H1 (cell line): ENCODE measurements at regions not wholly inside any gene's neighbourhood (a gene's known extent, or its start where the extent isn't known, plus 50 kb on each side); places are given as distances from the start of the nearest gene placed in this dataset.

Experiments
- CTCF ChIA-PET: fragments of 300-600 bp; sonication (Branson Sonifier 250); formaldehyde crosslinking; loops from one replicate; lab custom pipeline; 2021; ENCODE audit not compliant: partially characterized antibody; lab: Charles Lee
- POLR2A ChIA-PET: fragments of 300-600 bp; sonication (Branson Sonifier 250); formaldehyde crosslinking; loops from one replicate; lab custom pipeline; 2021; ENCODE audit warnings: inconsistent platforms; ENCODE audit not compliant: partially characterized antibody; lab: Charles Lee
- DNase-seq, 2 experiments: peaks; one replicate each; pipeline versions ENCODE4 v3.0.0 to v3.0.0-alpha.2; 2010 to 2022; ENCODE audit warnings: low spot score in 2 of 2, low read depth in 1 of 2, mixed read lengths in 1 of 2
- FAIRE-seq: peaks from 2 replicates; lab custom pipeline; 2011; peaks lifted over from hg19 to GRCh38; lab: Jason Lieb, UNC
- H2AFZ ChIP-seq: 2 replicates; pipeline ENCODE4 v1.8.1; 2012; ENCODE audit warnings: low read length, inconsistent platforms
- H2AK5ac ChIP-seq: 2 replicates; pipeline ENCODE4 v1.6.1; 2013; ENCODE audit warnings: low read depth, low read length
- H2BK120ac ChIP-seq: replicated peaks from 2 replicates; pipeline ENCODE3; 2013; ENCODE audit warnings: low read depth, low read length, inconsistent platforms
- H2BK12ac ChIP-seq: 2 replicates; pipeline ENCODE4 v1.6.1; 2013; ENCODE audit warnings: low read depth, low read length
- H2BK15ac ChIP-seq: 2 replicates; pipeline ENCODE4 v1.6.1; 2013; ENCODE audit warnings: low read length
- H2BK20ac ChIP-seq: 2 replicates; pipeline ENCODE4 v1.6.1; 2013; ENCODE audit warnings: low read length
- H2BK5ac ChIP-seq: 2 replicates; pipeline ENCODE4 v1.6.1; 2013; ENCODE audit warnings: low read depth, low read length
- H3K14ac ChIP-seq: 2 replicates; pipeline ENCODE4 v1.6.1; 2013; ENCODE audit warnings: inconsistent platforms; ENCODE audit not compliant: insufficient read length
- H3K18ac ChIP-seq: 2 replicates; pipeline ENCODE4 v1.6.1; 2013; ENCODE audit warnings: low read length; ENCODE audit errors: extremely low read depth
- H3K23ac ChIP-seq: 2 replicates; pipeline ENCODE4 v1.6.1; 2013; ENCODE audit warnings: inconsistent platforms; ENCODE audit not compliant: insufficient read length
- H3K23me2 ChIP-seq: 2 replicates; pipeline ENCODE4 v1.6.1; 2013; ENCODE audit warnings: low read depth, low read length
- H3K27ac ChIP-seq: 2 replicates; pipeline ENCODE4 v1.6.1; 2011; ENCODE audit warnings: low read depth, low read length, inconsistent platforms
- H3K27me3 ChIP-seq, 4 experiments: replicated peaks in 1 of 4; 1 replicate in 1 of 4; 2 replicates in 3 of 4; pipeline versions ENCODE4 v1.6.1 to v1.8.1; 2011 to 2013; ENCODE audit warnings: low read length in 3 of 4, mild to moderate bottlenecking in 3 of 4, inconsistent platforms in 2 of 4, mixed read lengths in 2 of 4, moderate library complexity in 1 of 4; ENCODE audit not compliant: control insufficient read depth in 3 of 4, insufficient read depth in 3 of 4; ENCODE audit errors: extremely low read depth in 1 of 4
- H3K36me3 ChIP-seq, 4 experiments: 2 replicates each; pipeline versions ENCODE4 v1.6.1 to v1.8.1; 2011 to 2013; ENCODE audit warnings: mild to moderate bottlenecking in 4 of 4, low read length in 3 of 4, moderate library complexity in 2 of 4, control low read depth in 1 of 4, inconsistent platforms in 1 of 4; ENCODE audit not compliant: insufficient read depth in 4 of 4, control insufficient read depth in 2 of 4
- H3K4ac ChIP-seq: replicated peaks from 2 replicates; pipeline ENCODE3; 2013; ENCODE audit warnings: low read length, low read depth, mixed read lengths, inconsistent platforms; ENCODE audit not compliant: insufficient read length
- H3K4me1 ChIP-seq, 4 experiments: replicated peaks in 1 of 4; 1 replicate in 1 of 4; 2 replicates in 3 of 4; pipeline versions ENCODE4 v1.6.1 to v1.8.1; 2011 to 2013; ENCODE audit warnings: low read length in 3 of 4, inconsistent platforms in 2 of 4, mixed read lengths in 1 of 4; ENCODE audit not compliant: insufficient read depth in 4 of 4, control insufficient read depth in 3 of 4
- H3K4me2 ChIP-seq, 2 experiments: 2 replicates each; pipeline versions ENCODE4 v1.6.1 to v1.8.1; 2011 to 2013; ENCODE audit warnings: low read depth in 2 of 2, low read length in 2 of 2, control low read depth in 1 of 2, inconsistent platforms in 1 of 2, mild to moderate bottlenecking in 1 of 2; ENCODE audit not compliant: insufficient read depth in 1 of 2
- H3K4me3 ChIP-seq, 4 experiments: fragments of 200-600, 300-600 bp in 1 of 4; sonication (generic), shearing (Covaris generic), sonication (Bioruptor Twin) in 1 of 4; 2 replicates each; pipeline versions ENCODE4 v1.5.1 to v1.8.1; 2011 to 2016; ENCODE audit warnings: low read length in 4 of 4, low read depth in 3 of 4, control low read depth in 2 of 4, inconsistent platforms in 2 of 4, mild to moderate bottlenecking in 2 of 4, mixed read lengths in 1 of 4, moderate library complexity in 1 of 4; ENCODE audit not compliant: insufficient read depth in 2 of 4; ENCODE audit errors: extremely low read depth in 1 of 4
- H3K56ac ChIP-seq: replicated peaks from 2 replicates; pipeline ENCODE3; 2013; ENCODE audit warnings: low read depth, mild to moderate bottlenecking, mixed read lengths, low read length, inconsistent platforms; ENCODE audit not compliant: insufficient read length
- H3K79me1 ChIP-seq: 2 replicates; pipeline ENCODE4 v1.6.1; 2013; ENCODE audit warnings: low read depth, low read length, control low read depth
- H3K79me2 ChIP-seq, 2 experiments: 2 replicates each; pipeline versions ENCODE4 v1.6.1 to v1.8.1; 2012 to 2013; ENCODE audit warnings: low read length in 2 of 2, mild to moderate bottlenecking in 2 of 2, inconsistent platforms in 1 of 2; ENCODE audit not compliant: insufficient read depth in 2 of 2, control insufficient read depth in 1 of 2
- H3K9ac ChIP-seq, 4 experiments: replicated peaks in 1 of 4; 1 replicate in 1 of 4; 2 replicates in 3 of 4; pipeline versions ENCODE4 v1.6.1 to v1.8.1; 2011 to 2013; ENCODE audit warnings: low read depth in 3 of 4, low read length in 3 of 4, control low read depth in 2 of 4, mild to moderate bottlenecking in 2 of 4, moderate library complexity in 2 of 4, inconsistent platforms in 1 of 4; ENCODE audit errors: extremely low read depth in 1 of 4
- H3K9me3 ChIP-seq, 2 experiments: 2 replicates each; pipeline versions ENCODE4 v1.6.1 to v1.8.1; 2012 to 2013; ENCODE audit warnings: mild to moderate bottlenecking in 2 of 2, moderate library complexity in 2 of 2, control low read depth in 1 of 2, inconsistent platforms in 1 of 2, low read depth in 1 of 2, low read length in 1 of 2, mixed read lengths in 1 of 2; ENCODE audit not compliant: insufficient read depth in 2 of 2
- H4K20me1 ChIP-seq, 2 experiments: replicated peaks in 1 of 2; 2 replicates each; pipeline versions ENCODE3 to v1.8.1; 2011 to 2013; ENCODE audit warnings: inconsistent platforms in 2 of 2, low read length in 2 of 2, mild to moderate bottlenecking in 1 of 2; ENCODE audit not compliant: insufficient read depth in 2 of 2, control insufficient read depth in 1 of 2
- H4K5ac ChIP-seq: 2 replicates; pipeline ENCODE4 v1.6.1; 2013; ENCODE audit warnings: low read length, low read depth, mixed read lengths, inconsistent platforms; ENCODE audit not compliant: insufficient read length
- H4K8ac ChIP-seq: 2 replicates; pipeline ENCODE4 v1.8.0; 2013; ENCODE audit warnings: mild to moderate bottlenecking, moderate library complexity, low read length, inconsistent platforms; ENCODE audit not compliant: insufficient read depth; ENCODE audit errors: extremely low read depth
- H4K91ac ChIP-seq: replicated peaks from 2 replicates; pipeline ENCODE3; 2013; ENCODE audit warnings: low read length, mixed read lengths, inconsistent platforms; ENCODE audit not compliant: insufficient read length
- BACH1 ChIP-seq: IDR thresholded peaks from 2 replicates; pipeline ENCODE4 v1.6.1; 2012; ENCODE audit warnings: low read length, improper control_type of control experiment
- WGBS, 2 experiments: shearing (Covaris generic) in 1 of 2; methylation state at CpG; one replicate each; pipeline versions ENCODE4 v1.1.6 to v1.1.7; 2013 to 2015; ENCODE audit warnings: low lambda C conversion rate in 2 of 2, mixed read lengths in 2 of 2, inconsistent platforms in 1 of 2, low coverage in 1 of 2, missing lambda C conversion rate in 1 of 2; ENCODE audit not compliant: insufficient replicate concordance in 2 of 2, insufficient coverage in 1 of 2, insufficient read length in 1 of 2; ENCODE audit errors: extremely low coverage in 1 of 2, missing lambda C conversion rate in 1 of 2; 5-methylcytosine and 5-hydroxymethylcytosine counted together

DNA sequence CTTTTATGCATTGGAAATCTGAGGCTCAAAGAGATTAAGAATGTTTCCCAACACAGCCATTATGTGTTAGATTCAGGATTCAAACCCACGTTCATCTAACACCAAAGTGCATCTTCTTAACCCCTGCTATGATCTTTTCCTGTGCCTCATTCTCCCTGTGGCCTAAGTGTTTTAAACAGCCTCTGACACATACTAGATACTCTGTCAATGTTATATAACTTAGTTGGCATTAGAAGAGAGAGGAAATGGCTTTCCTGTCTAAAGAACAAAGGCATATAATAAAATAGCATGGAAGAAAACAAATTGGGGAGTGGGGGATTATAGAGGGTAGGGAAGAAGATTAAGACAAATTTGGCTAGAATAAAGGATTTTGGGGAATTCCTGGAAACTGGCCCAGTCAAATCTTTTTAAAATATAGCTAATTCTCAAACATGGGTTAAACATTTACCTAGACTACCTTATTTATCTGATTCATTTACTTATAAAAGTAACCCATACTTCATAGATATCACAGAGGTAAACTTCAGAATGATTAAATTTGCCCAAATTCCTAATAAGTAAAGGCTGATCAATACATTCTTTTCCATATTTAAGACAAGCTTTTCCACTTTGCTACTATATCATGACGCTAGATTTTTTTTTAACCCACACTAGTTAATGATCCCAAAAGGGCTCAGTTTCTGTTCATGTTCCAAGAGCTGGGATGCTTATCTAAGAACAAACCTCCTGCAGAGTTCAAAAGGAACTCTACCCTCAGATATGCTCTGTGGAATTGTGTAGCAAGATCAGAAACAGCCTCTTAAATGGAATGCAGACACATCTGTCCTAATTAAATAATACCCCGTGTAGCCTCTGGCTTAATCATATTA is 122.9 kb upstream of the PTPRG start:
- ChIA-PET CTCF (interaction anchor here (1.3 kb wide), 1 partner anchor 8 kb away, joined by 3 read pairs; no protein-coding TSS in a partner anchor), POLR2A (no interaction called here)
- Histone ChIP-seq H3K4ac (no peak overlapping the region), H3K9me3 (peaks cover 0 to 15% of the 10 kb centered on the region in 2 experiments; a peak in 2 of 4 replicates), H4K5ac (no peak overlapping the region), H2BK15ac (no peak overlapping the region), H3K56ac (no peak overlapping the region), H2BK5ac (no peak overlapping the region), H3K18ac (no peak overlapping the region), H3K79me1 (no peaks in the 10 kb centered on the region), H3K23ac (no peak overlapping the region), H3K27ac (no peak overlapping the region), H3K79me2 (no peaks in the 10 kb centered on the region), H2BK120ac (no peak overlapping the region), H2AK5ac (no peak overlapping the region), H2AFZ (no peak overlapping the region), H2BK12ac (no peak overlapping the region), H3K27me3 (no peaks in the 10 kb centered on the region), H3K4me3 (no peak overlapping the region), H3K4me1 (no peaks in the 10 kb centered on the region), H3K36me3 (no peaks in the 10 kb centered on the region), H4K8ac (no peak overlapping the region), H3K14ac (no peak overlapping the region), H4K91ac (no peak overlapping the region), H3K9ac (no peak overlapping the region), H3K4me2 (no peak overlapping the region), H2BK20ac (no peak overlapping the region), H4K20me1 (no peaks in the 10 kb centered on the region), H3K23me2 (no peaks in the 10 kb centered on the region; the same call in 1 of the 2 replicates)
- no peak for TF ChIP-seq BACH1
- 82% methylated on average over 3 of the region's 3 CpGs; no CpG with 5 or more reads in 1 of the 2 experiments for WGBS, 2 experiments
- no peak for DNase-seq
- FAIRE-seq: no peak
